ENCODE measurements at regions not wholly inside any gene's neighbourhood (a gene's known extent, or its start where the extent isn't known, plus 50 kb on each side); places are given as distances from the start of the nearest gene placed in this dataset.

GRCh38 chr7:68663392-68663791, 934.9 kb upstream of the AUTS2 start:
- no peak for DNase-seq (ENCODE audit: low read depth)
- TF ChIP-seq, protein P1, sequence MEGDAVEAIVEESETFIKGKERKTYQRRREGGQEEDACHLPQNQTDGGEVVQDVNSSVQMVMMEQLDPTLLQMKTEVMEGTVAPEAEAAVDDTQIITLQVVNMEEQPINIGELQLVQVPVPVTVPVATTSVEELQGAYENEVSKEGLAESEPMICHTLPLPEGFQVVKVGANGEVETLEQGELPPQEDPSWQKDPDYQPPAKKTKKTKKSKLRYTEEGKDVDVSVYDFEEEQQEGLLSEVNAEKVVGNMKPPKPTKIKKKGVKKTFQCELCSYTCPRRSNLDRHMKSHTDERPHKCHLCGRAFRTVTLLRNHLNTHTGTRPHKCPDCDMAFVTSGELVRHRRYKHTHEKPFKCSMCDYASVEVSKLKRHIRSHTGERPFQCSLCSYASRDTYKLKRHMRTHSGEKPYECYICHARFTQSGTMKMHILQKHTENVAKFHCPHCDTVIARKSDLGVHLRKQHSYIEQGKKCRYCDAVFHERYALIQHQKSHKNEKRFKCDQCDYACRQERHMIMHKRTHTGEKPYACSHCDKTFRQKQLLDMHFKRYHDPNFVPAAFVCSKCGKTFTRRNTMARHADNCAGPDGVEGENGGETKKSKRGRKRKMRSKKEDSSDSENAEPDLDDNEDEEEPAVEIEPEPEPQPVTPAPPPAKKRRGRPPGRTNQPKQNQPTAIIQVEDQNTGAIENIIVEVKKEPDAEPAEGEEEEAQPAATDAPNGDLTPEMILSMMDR (IDR thresholded peaks at IDR 0.05; ENCODE audit: control insufficient read depth, insufficient read depth, low read depth, low read length, missing control alignments) = no peak
- no peak overlapping the region for H3K4me3 ChIP-seq (ENCODE audit: control insufficient read depth, low read depth, low read length)

DNA sequence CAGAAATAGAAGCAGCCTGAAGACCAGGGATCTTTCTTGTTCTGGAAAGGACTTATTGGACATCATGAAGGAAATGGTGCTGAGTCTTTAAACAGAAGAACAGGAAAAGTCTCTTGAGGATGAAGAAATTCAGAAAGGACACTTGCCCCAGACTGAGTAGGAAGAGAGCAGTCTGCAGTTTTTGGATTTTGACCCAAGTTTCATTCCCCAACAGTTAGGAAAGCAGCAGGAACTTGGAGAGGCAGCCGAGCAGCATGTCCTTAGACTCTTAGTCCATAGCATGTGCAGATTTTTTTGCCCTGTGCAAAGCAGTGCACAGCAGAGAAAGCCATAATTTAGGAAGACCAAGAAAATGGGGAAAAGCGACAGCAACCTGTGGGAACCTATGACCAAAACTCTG, 927.2 kb upstream of the AUTS2 start:
- TF ChIP-seq, protein P1 (IDR thresholded peaks at IDR 0.05; ENCODE audit: control insufficient read depth, insufficient read depth, low read depth, low read length, missing control alignments) = no peak
- no peak for DNase-seq (ENCODE audit: low read depth)

DNA sequence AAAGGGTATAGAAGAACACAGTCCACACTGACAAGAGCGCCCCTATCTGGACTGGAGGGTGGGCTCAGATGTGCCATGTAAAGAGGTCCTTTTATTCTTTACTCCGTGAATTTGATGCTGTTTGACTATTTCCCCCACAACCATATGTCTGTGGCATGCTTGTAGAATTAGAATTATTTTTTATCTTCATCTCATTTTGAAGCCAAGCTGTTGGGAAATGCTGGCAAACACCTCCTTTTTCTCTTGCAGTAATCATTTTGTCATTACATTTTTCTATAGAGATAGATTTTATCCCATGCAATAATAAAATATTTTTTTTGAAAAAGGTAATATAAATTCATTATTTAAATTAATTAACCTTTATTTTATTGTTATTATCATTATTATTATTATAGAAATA, 926.6 kb upstream of the AUTS2 start:
- no peak overlapping the region for H3K4me3 ChIP-seq (ENCODE audit: control insufficient read depth, low read depth, low read length)
- DNase-seq (ENCODE audit: low read depth) = no peak
- TF ChIP-seq, protein P1 (IDR thresholded peaks at IDR 0.05; ENCODE audit: control insufficient read depth, insufficient read depth, low read depth, low read length, missing control alignments) = no peak

More for the DNA sequence above, 927.2 kb upstream of the AUTS2 start:
- H3K4me3 ChIP-seq (ENCODE audit: control insufficient read depth, low read depth, low read length) = no peak overlapping the region

DNA sequence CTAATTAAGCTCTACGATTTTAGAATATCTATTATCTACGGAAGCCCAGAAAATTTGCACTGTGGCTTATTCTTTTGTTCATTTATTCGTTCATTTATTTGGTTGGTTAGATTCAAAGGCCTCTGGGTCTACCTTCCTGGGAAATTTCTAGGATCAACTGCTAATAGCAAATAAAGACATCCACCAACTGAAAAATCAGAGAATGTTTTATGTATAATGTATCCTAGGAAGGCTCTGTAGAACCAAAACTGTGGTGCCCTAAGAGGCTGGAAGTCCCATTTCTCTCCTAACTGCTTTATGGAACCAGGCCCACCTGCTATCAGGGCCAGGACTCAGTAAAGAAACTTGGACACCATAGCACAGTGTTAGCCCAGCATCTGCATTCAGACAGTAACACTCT, 923.4 kb upstream of the AUTS2 start:
- no peak overlapping the region for H3K4me3 ChIP-seq (ENCODE audit: control insufficient read depth, low read depth, low read length)
- no peak for DNase-seq (ENCODE audit: low read depth)
- TF ChIP-seq, protein P1 (IDR thresholded peaks at IDR 0.05; ENCODE audit: control insufficient read depth, insufficient read depth, low read depth, low read length, missing control alignments) = no peak

GRCh38 chr7:68676813-68677535, 921.3 kb upstream of the AUTS2 start:
- no peak overlapping the region for H3K4me3 ChIP-seq (ENCODE audit: control insufficient read depth, low read depth, low read length)
- no peak for DNase-seq (ENCODE audit: low read depth)
- TF ChIP-seq, protein P1 (IDR thresholded peaks at IDR 0.05; ENCODE audit: control insufficient read depth, insufficient read depth, low read depth, low read length, missing control alignments) = no peak

- DNase-seq (ENCODE audit: low read depth) = no peak
- TF ChIP-seq, protein P1 (IDR thresholded peaks at IDR 0.05; ENCODE audit: control insufficient read depth, insufficient read depth, low read depth, low read length, missing control alignments) = no peak
- H3K4me3 ChIP-seq (ENCODE audit: control insufficient read depth, low read depth, low read length) = no peak overlapping the region
These were observed 920.1 kb upstream of the AUTS2 start for GRCh38 chr7:68678196-68678595.
